Heart left ventricle (tissue), 13 donors: ENCODE measurements at regions not wholly inside any gene's neighbourhood (a gene's known extent, or its start where the extent isn't known, plus 50 kb on each side); places are given as distances from the start of the nearest gene placed in this dataset.

Source experiments
- CTCF ChIP-seq, 12 donors: fragments of 200-600 bp; sonication (generic) in 4 of 12; IDR thresholded peaks; one replicate each; pipeline versions ENCODE4 v1.5.0 to v1.8.0; 2018 to 2022; ENCODE audit warnings: antibody characterized with exemption in 12 of 12, mild to moderate bottlenecking in 5 of 12
- POLR2A ChIP-seq, 2 donors: fragments of 450-650 bp; IDR thresholded peaks; one replicate each; pipeline ENCODE4 v1.6.1; 2017; ENCODE audit warnings: antibody characterized with exemption in 2 of 2, mild to moderate bottlenecking in 2 of 2, moderate library complexity in 2 of 2
- donor health status: ischemic (EF 13 %, LVEDD 7.1; RV severe dilation, severe dysfunction).
- donor health status: DM: no; HTN: yes; CAD: no.
- donor health status: DM: no; HTN: no; CAD: no.
- donor health status: ischemic (EF 25% LVEDD 6.9; RV normal size, moderate dysfunction).
- donor health status: ischemic (EF 25% LVEDD 5.7; RV mildly dilated, moderate dysfunction).
- donor health status: ischemic (EF 35%, LVEDD 5.7; RV mildly dilated, moderate dysfunction).
- donor health status: nonischemic (EF 11% LVEDD 7.7; RV severe dilation, severe dysfunction).
- donor health status: DM: yes; HTN: yes; CAD: no.
- donor health status: PGD.
- donor health status: ischemic (EF 29% LVEDD 5.4; RV normal size, mild dysfunction).
- donor health status: nonischemic (EF 23%, LVEDD 6.1; RV moderate dilation, normal function).

DNA sequence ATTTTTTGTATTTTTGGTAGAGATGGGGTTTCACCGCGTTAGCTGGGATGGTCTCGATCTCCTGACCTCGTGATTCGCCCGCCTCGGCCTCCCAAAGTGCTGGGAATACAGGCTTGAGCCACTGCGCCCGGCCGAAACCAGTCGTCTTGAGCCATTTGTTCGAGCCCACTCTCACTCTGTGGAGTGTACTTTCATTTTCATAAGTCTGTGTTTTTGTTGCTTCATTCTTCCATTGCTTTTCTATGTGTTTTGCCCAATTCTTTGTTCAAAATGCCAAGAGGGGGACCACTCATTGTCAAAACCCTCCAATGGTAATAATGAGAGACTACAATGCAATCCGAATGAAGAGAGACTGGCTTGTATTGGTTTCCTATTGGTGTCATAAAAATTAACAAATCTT lies 1545.5 kb upstream of the DDX18 start:
- TF ChIP-seq CTCF (IDR thresholded peaks at IDR 0.05) = no peak
- no peak for TF ChIP-seq POLR2A (IDR thresholded peaks at IDR 0.05)
